ENCODE measurements at regions not wholly inside any gene's neighbourhood (a gene's known extent, or its start where the extent isn't known, plus 50 kb on each side); places are given as distances from the start of the nearest gene placed in this dataset.

DNA sequence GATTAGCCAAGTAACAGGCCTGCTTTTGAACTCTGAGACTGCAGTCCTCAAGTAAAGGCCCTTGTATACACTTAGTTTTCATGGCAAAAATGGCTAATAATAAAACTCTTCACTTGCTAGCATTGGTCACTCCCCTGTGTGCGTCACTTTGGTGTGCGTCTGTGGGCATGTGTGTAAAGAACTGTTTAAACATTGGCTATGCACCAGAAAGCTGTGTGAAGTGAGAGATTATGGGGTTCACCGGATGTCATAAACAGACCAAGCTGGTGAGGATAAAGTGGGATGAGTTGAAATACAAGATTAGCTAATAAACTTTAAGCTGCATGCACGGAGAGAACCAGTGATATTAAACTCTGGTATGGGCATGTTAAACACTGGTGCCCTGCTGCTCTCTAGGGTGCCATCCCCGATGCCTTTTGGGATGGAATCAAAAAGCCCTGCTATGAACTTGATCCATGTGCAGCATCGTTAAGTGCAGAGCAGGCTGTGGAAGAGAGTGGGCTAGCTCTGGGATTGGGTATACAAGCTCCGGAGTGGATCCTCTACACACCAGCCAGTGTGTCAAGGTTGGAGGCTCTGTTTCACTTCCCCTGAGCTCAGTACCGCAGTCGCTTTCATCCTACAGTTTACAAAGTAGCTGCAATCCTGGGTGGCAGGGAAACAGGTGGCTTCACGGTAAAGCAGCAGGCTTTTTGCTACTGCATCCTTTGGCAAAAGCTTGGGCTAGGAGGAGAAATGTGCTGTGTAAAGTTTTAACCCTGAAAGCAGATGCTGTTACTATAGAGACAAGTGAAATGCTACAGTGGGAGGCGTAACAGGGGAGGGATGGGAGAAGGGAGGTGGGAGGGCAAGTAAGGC, 108.3 kb upstream of the SLC4A4 start:
- intact Hi-C loops (cut with micrococcal nuclease; ENCODE audit: unreplicated experiment): no loop called here
- Histone ChIP-seq H3K9me3 (ENCODE audit: low read length) (no peaks in the 10 kb centered on the region), H3K9me2 (ENCODE audit: insufficient read depth, low read length) (no peaks in the 10 kb centered on the region), H3K36me3 (ENCODE audit: insufficient read depth, low read length) (no peaks in the 10 kb centered on the region), H2AFZ (ENCODE audit: low read length) (no peak overlapping the region), H3K27ac (ENCODE audit: low read depth, low read length, poor library complexity, severe bottlenecking) (no peak overlapping the region), H4K20me1 (ENCODE audit: insufficient read depth, low read length) (no peaks in the 10 kb centered on the region), H3K4me1 (ENCODE audit: insufficient read depth, low read length, poor library complexity, severe bottlenecking) (no peaks in the 10 kb centered on the region), H3K79me2 (ENCODE audit: insufficient read depth, low read depth, low read length) (no peaks in the 10 kb centered on the region), H3K4me3 (ENCODE audit: low read depth, low read length, poor library complexity, severe bottlenecking) (no peak overlapping the region), H3K4me2 (ENCODE audit: low read length) (no peak overlapping the region)
- BruUV-seq (replicated peaks): no TSS peak
- ChIA-PET POLR2A (no interaction called here), CTCF (ENCODE audit: unreplicated experiment) (no interaction called here)
- TF ChIP-seq EZH2phosphoT487 (IDR thresholded peaks at IDR 0.05; ENCODE audit: borderline replicate concordance, low read depth, low read length): no peak
- TF ChIP-seq, protein P1, sequence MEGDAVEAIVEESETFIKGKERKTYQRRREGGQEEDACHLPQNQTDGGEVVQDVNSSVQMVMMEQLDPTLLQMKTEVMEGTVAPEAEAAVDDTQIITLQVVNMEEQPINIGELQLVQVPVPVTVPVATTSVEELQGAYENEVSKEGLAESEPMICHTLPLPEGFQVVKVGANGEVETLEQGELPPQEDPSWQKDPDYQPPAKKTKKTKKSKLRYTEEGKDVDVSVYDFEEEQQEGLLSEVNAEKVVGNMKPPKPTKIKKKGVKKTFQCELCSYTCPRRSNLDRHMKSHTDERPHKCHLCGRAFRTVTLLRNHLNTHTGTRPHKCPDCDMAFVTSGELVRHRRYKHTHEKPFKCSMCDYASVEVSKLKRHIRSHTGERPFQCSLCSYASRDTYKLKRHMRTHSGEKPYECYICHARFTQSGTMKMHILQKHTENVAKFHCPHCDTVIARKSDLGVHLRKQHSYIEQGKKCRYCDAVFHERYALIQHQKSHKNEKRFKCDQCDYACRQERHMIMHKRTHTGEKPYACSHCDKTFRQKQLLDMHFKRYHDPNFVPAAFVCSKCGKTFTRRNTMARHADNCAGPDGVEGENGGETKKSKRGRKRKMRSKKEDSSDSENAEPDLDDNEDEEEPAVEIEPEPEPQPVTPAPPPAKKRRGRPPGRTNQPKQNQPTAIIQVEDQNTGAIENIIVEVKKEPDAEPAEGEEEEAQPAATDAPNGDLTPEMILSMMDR (conservative IDR thresholded peaks at IDR 0.05; ENCODE audit: low read length): no peak
- no peak for DNase-seq (ENCODE audit: low spot score)

- Histone ChIP-seq H3K79me2 (ENCODE audit: insufficient read depth, low read depth, low read length) (no peaks in the 10 kb centered on the region), H3K27ac (ENCODE audit: low read depth, low read length, poor library complexity, severe bottlenecking) (no peak overlapping the region), H3K4me2 (ENCODE audit: low read length) (no peak overlapping the region), H3K36me3 (ENCODE audit: insufficient read depth, low read length) (no peaks in the 10 kb centered on the region), H4K20me1 (ENCODE audit: insufficient read depth, low read length) (no peaks in the 10 kb centered on the region), H2AFZ (ENCODE audit: low read length) (no peak overlapping the region), H3K9me2 (ENCODE audit: insufficient read depth, low read length) (no peaks in the 10 kb centered on the region), H3K4me1 (ENCODE audit: insufficient read depth, low read length, poor library complexity, severe bottlenecking) (no peaks in the 10 kb centered on the region), H3K4me3 (ENCODE audit: low read depth, low read length, poor library complexity, severe bottlenecking) (no peak overlapping the region), H3K9me3 (ENCODE audit: low read length) (no peaks in the 10 kb centered on the region)
- no TSS peak for BruUV-seq (replicated peaks)
- intact Hi-C loops (cut with micrococcal nuclease; ENCODE audit: unreplicated experiment): no loop called here
- ChIA-PET CTCF (ENCODE audit: unreplicated experiment) (no interaction called here), POLR2A (no interaction called here)
- no peak for DNase-seq (ENCODE audit: low spot score)
- TF ChIP-seq, protein P1 (conservative IDR thresholded peaks at IDR 0.05; ENCODE audit: low read length): no peak
- no peak for TF ChIP-seq EZH2phosphoT487 (IDR thresholded peaks at IDR 0.05; ENCODE audit: borderline replicate concordance, low read depth, low read length)
Measured at GRCh38 chr4:71231129-71232055, 107.4 kb upstream of the SLC4A4 start.
